GM18867 (cell line): ENCODE measurements at regions not wholly inside any gene's neighbourhood (a gene's known extent, or its start where the extent isn't known, plus 50 kb on each side); places are given as distances from the start of the nearest gene placed in this dataset.

Source experiments
- ATAC-seq: cut with Tn5 transposase; IDR thresholded peaks from one replicate; pipeline ENCODE4 v1.9.1; 2021; ENCODE audit warnings: mild to moderate bottlenecking, moderate library complexity; ENCODE audit not compliant: unreplicated experiment

GRCh38 chr1:198861636-198862035 lies 222.8 kb downstream of the PTPRC start:
- no peak for ATAC-seq

GRCh38 chr1:198864695-198865094 lies 225.9 kb downstream of the PTPRC start:
- ATAC-seq, result no peak

GRCh38 chr1:198865319-198865718 lies 226.5 kb downstream of the PTPRC start:
- no peak for ATAC-seq

- no peak for ATAC-seq
Measured at GRCh38 chr1:198867182-198867581, 228.3 kb downstream of the PTPRC start.

- ATAC-seq, result no peak
Measured at GRCh38 chr1:198873696-198874230, 234.9 kb downstream of the PTPRC start.

GRCh38 chr1:198876371-198876871 lies 237.6 kb downstream of the PTPRC start:
- ATAC-seq, result no peak

GRCh38 chr1:198878566-198878965 lies 239.7 kb downstream of the PTPRC start:
- ATAC-seq, result no peak

GRCh38 chr1:198879711-198880306 lies 241.0 kb downstream of the PTPRC start:
- no peak for ATAC-seq

- ATAC-seq, result no peak
Measured at GRCh38 chr1:198880397-198880796, 241.6 kb downstream of the PTPRC start.

GRCh38 chr1:198880818-198881597 lies 242.2 kb downstream of the PTPRC start:
- ATAC-seq, result no peak

- no peak for ATAC-seq
Measured at GRCh38 chr1:198883184-198883583, 244.3 kb downstream of the PTPRC start.

- no peak for ATAC-seq
Measured at GRCh38 chr1:198887866-198888265, 249.0 kb downstream of the PTPRC start.

- ATAC-seq, result no peak
Measured at GRCh38 chr1:198888379-198888943, 249.6 kb downstream of the PTPRC start.

- no peak for ATAC-seq
Measured at GRCh38 chr1:198889101-198889500, 250.3 kb downstream of the PTPRC start.

GRCh38 chr1:198889749-198890148 lies 250.9 kb downstream of the PTPRC start:
- no peak for ATAC-seq

GRCh38 chr1:198890214-198890930 lies 251.5 kb downstream of the PTPRC start:
- no peak for ATAC-seq

- no peak for ATAC-seq
Measured at GRCh38 chr1:198892065-198892464, 253.2 kb downstream of the PTPRC start.

- ATAC-seq, result no peak
Measured at GRCh38 chr1:198893141-198893540, 254.3 kb downstream of the PTPRC start.

GRCh38 chr1:198893763-198894444 lies 255.1 kb downstream of the PTPRC start:
- no peak for ATAC-seq

GRCh38 chr1:198901266-198901665 lies 262.4 kb downstream of the PTPRC start:
- no peak for ATAC-seq

- no peak for ATAC-seq
Measured at GRCh38 chr1:198902655-198903054, 263.8 kb downstream of the PTPRC start.
